ENCODE measurements at regions not wholly inside any gene's neighbourhood (a gene's known extent, or its start where the extent isn't known, plus 50 kb on each side); places are given as distances from the start of the nearest gene placed in this dataset.
A peak's percentile ranks its signal among the peaks of the same experiment; 100 is the strongest.

GRCh38 chr2:9681427-9681817, 50.6 kb upstream of the YWHAQ start:
- Histone ChIP-seq H3K27ac (peak overlapping the region in 3 of 21 experiments; percentile 7 to 78 (median 29)), H3K4me3 (no peak overlapping the region)

GRCh38 chr2:9685637-9686036, 54.8 kb upstream of the YWHAQ start:
- H3K27ac ChIP-seq = no peak overlapping the region
- no peak overlapping the region for H3K4me3 ChIP-seq

- Histone ChIP-seq H3K4me3 (no peak overlapping the region), H3K27ac (no peak overlapping the region)
These were observed 55.3 kb upstream of the YWHAQ start for GRCh38 chr2:9686061-9686460.

DNA sequence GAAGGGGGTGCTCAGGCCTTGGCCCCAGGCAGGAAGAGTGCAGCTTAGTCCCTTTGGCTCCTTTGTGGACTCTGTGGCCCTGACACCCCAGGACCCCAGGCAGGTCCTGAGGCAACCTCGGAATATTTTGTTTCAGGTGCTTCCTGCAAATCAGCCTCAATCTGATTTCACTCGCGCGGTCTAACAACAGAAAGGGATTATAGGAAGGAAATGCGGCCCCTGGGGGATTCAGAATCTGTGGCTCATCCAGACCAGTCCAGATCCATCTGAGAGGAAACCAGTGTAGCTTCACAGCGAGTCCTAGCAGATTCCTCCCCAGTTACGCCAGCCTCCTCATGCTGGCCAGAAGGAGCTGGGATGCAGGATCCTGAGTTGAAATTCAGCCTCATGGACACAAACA, 59.5 kb upstream of the YWHAQ start:
- Histone ChIP-seq H3K4me3 (no peak overlapping the region), H3K27ac (peak overlapping the region in 2 of 21 experiments; percentile 20 to 72)

DNA sequence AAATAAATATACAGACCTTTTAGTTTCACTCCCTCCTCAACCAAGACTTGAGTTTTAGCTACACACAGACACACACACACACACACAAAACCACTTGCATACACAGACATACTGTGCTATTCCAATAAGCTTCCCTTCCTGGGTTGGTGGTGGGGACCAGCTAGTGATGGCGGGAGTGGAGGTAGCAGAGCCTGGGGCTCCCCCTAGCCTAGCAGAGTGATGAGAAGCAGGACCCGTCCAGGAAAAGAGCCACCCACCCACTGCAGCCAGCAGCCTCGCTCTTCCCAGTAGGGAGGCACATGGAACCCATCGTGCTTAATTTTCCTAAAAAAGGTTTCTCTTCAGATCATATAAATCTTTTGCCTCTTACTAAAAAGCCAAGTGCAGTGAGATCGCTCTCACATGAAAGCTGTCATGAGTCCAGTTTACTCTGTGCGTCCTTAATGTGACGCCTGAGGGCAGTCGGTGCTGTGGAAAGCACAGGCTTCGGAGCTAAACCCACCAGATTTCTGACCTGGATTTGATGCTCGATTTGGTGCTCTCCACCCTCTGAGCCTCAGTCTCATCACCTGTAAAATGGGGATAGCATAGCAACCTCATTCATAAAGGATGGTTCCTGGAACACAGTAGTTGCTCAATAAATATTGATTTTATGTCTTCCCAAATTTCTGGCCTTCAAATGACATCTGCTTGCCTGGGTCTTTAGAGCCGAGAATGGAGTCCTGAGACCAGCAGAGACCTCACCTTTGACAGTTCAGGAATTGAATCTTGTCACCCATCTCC, 60.1 kb upstream of the YWHAQ start:
- peak overlapping the region in 2 of 21 experiments; percentile 20 to 67 for H3K27ac ChIP-seq

DNA sequence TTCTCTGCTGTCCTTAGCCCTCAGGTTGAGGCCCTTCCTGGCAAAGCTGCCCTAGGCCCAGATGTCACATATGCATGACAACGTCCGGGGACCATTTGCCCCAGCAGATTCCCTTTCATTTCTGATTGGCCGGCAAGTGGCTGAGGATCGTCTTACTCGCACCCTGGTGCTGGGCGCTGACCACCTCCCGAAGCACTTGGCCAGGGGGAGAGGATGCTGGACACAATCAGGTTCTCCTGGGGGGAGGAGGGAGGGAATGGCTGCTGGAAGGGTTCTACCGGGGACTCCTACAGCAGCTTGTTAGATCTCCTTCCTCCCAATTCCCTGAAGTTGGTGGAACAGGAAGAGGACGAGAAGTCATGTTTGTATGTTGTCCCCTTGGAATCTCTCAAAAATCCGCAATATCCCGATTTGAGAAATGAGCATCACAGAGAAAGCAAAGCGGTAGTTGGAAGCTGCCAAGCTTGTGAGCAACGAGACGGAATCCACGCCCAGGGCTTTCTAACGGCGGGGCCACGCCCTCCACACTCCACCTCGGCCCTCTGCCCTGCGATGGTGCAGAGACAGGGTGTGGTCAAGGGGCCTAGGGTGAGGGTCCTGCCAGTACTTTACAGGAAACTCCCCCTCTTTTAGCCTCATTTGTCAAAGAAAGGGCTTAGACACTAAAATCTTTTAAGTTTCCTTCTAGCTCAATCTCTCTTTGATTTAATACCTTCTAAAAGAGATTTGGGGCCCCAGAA, 61.8 kb upstream of the YWHAQ start:
- no peak overlapping the region for H3K4me3 ChIP-seq

More for the DNA sequence above, 60.1 kb upstream of the YWHAQ start:
- H3K4me3 ChIP-seq = no peak overlapping the region

GRCh38 chr2:9693196-9693491, 62.3 kb upstream of the YWHAQ start:
- H3K4me3 ChIP-seq = no peak overlapping the region
- H3K27ac ChIP-seq = peak overlapping the region in 13 of 21 experiments; percentile 14 to 75 (median 59)

More for the DNA sequence above, 61.8 kb upstream of the YWHAQ start:
- peak overlapping the region in 14 of 21 experiments; percentile 14 to 75 (median 56) for H3K27ac ChIP-seq

DNA sequence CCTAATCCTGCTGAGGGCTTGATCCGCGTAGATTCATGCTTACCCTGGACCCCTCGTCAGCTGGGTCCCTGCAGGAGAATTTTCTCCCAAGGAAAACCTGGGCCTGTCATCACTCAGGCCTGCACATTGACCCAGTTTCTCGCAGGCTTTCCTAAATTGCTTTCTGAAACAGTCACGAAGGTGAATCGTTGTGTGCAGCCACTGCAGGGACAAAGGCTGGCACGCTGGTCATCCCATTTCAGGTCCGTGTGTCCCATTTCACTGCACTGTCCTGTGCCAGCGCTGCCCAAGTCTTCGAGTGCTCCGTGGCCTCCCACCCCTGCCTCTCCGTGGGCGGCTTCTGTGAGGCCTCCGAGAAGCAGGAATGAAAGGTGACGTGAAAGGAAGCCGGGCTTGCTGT, 62.8 kb upstream of the YWHAQ start:
- peak overlapping the region in 4 of 21 experiments; percentile 60 to 74 (median 67) for H3K27ac ChIP-seq
- no peak overlapping the region for H3K4me3 ChIP-seq

GRCh38 chr2:9694661-9695234, 64.0 kb upstream of the YWHAQ start:
- Histone ChIP-seq H3K27ac (no peak overlapping the region), H3K4me3 (no peak overlapping the region)

- Histone ChIP-seq H3K27ac (no peak overlapping the region), H3K4me3 (no peak overlapping the region)
These were observed 65.1 kb upstream of the YWHAQ start for GRCh38 chr2:9695941-9696340.

DNA sequence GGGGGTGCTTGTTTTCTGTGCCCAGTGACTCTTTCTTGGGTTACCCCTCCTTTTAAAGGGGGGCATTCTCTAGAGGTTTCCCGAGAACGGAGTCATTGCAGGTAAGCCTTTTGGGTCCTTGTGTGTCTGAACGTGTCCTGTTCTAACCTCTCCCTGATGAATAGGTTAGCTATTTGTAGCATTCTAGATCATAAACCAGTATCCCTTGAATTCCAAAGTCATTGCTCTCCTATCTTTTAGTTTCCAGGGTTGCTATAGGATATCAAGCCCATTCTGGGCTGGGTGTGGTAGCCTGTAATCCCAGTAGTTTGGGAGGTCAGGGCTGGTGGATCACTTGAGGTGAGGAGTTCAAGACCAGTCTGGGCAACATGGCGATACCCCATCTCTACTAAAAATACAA, 65.9 kb upstream of the YWHAQ start:
- H3K4me3 ChIP-seq = no peak overlapping the region
- H3K27ac ChIP-seq = no peak overlapping the region

DNA sequence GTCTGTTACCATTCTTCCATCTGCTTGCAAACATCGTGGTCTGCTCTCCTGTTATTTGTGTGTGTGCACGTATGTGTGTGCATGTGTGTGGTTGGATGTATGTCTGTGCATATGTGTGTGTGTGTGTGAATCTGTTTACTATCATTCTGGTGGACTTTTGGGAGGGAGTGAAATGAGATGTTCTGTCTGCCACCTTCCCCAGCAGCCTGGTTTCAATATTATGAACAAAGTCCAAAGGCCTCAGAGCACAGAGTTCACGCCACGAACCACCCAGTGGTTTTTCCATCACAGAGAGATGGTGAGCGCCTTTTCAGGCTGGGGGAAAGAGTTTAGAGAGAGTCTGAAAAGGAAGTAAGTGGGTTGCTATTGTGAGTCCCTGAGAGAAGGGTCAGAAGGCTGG, 67.1 kb upstream of the YWHAQ start:
- H3K27ac ChIP-seq = no peak overlapping the region

GRCh38 chr2:9699139-9700108, 68.6 kb upstream of the YWHAQ start:
- H3K27ac ChIP-seq = peak overlapping the region in 1 of 21 experiments; percentile 15
- H3K4me3 ChIP-seq = no peak overlapping the region

More for the DNA sequence above, 67.1 kb upstream of the YWHAQ start:
- H3K4me3 ChIP-seq = no peak overlapping the region

GRCh38 chr2:9700109-9700495, 69.3 kb upstream of the YWHAQ start:
- Histone ChIP-seq H3K4me3 (no peak overlapping the region), H3K27ac (peak overlapping the region in 1 of 21 experiments; percentile 15)

- H3K27ac ChIP-seq = peak overlapping the region in 6 of 21 experiments; percentile 7 to 76 (median 50)
- H3K4me3 ChIP-seq = no peak overlapping the region
These were observed 71.8 kb upstream of the YWHAQ start for GRCh38 chr2:9702604-9703084.

DNA sequence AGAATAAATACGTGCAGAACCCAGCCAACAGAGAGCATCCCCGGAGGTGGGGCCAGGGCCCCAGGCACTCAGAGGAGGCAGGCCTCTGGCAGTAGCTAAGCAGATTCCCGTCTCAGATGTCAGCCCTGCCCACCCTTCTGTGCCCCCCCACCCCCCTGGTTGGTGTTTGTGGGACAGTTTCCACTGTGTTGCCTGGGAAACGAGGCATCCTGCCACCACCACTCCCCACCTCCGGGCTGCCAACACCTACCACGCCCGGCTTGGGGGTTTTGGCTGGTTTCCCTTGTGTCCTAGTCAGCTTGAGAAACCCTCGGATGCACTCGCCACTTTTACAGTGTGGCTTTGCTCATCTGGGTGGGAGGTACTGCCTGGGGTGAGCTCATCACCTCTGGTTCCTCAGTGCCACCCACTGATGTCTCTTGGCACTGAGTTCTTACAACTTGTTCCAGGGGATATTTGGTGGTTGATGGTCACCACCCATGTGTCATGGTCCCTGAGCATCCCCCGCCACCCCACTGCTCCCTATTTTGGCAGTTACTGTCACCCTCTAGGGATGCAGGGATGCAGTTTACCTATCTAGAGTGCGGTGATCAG, 72.4 kb upstream of the YWHAQ start:
- H3K4me3 ChIP-seq = no peak overlapping the region
- H3K27ac ChIP-seq = peak overlapping the region in 11 of 21 experiments; percentile 2 to 76 (median 39)

- Histone ChIP-seq H3K4me3 (no peak overlapping the region), H3K27ac (peak overlapping the region in 11 of 21 experiments; percentile 2 to 76 (median 30))
These were observed 73.0 kb upstream of the YWHAQ start for GRCh38 chr2:9703701-9704221.

DNA sequence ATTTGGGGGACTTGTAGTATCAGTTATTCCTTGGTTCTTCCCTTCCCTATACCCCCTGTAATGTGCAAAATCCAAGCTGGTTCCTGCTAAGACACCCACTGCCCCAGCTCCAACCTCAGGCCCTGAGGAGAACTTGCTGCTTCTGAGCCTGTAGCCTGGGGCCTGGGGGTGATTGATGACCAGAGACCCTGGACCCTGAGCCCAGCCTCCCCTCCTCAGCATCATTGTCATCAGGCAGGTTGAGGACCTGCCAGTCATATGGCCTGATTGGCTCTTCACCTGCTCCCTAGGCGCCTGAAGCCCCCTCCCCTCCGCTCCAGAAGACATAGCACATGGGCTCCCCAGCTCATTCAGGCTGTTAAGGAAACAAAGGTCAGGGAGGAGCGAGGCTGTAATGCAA, 73.8 kb upstream of the YWHAQ start:
- H3K4me3 ChIP-seq = no peak overlapping the region
- H3K27ac ChIP-seq = no peak overlapping the region

DNA sequence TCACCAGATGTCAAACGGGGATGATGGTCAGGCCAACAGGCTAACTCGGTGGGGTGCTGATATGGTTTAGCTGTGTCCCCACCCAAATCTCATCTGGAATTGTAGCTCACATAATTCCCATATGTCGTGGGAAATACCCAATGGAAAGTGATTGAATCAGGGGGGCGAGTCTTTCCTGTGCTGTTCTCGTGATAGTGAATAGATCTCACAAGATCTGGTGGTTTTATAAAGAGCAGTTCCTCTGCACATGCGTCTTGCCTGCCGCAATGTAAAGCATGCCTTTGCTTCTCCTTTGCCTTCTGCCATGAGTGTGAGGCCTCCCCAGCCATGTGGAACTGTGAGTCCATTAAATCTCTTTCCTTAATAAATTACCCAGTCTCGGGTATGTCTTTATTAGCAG, 74.4 kb upstream of the YWHAQ start:
- Histone ChIP-seq H3K4me3 (no peak overlapping the region), H3K27ac (no peak overlapping the region)
